Stimulated activated CD8-positive, alpha-beta memory T cell treated with anti-CD3 and anti-CD28 coated beads, Interleukin-12 subunit alpha, Interleukin-12 subunit beta, amount 100 ng/mL, for 4 hours (primary cell): ENCODE measurements at regions not wholly inside any gene's neighbourhood (a gene's known extent, or its start where the extent isn't known, plus 50 kb on each side); places are given as distances from the start of the nearest gene placed in this dataset.

Experiments
- DNase-seq: peaks from one replicate; pipeline ENCODE4 v3.0.0-alpha.2; 2020; ENCODE audit warnings: low read depth

DNA sequence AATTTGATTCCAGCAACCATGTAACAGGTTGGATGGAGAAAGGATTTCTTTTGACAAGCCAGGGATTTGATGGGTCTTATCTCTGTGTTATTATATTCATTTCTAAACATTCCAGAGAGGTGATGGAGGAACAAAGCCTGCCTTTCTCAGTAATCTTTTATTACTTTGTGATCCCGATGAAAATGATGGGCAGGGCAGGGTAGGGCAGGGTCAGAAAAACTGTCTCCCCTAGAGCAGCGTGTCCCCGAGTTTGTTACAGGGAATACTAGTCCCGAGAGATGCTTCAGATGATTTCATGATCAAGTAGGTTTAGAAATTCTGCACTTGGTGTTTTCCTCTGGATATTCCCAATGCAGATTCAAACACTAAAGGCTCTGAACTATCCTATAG lies 111.8 kb upstream of the RGMA start:
- no peak for DNase-seq

DNA sequence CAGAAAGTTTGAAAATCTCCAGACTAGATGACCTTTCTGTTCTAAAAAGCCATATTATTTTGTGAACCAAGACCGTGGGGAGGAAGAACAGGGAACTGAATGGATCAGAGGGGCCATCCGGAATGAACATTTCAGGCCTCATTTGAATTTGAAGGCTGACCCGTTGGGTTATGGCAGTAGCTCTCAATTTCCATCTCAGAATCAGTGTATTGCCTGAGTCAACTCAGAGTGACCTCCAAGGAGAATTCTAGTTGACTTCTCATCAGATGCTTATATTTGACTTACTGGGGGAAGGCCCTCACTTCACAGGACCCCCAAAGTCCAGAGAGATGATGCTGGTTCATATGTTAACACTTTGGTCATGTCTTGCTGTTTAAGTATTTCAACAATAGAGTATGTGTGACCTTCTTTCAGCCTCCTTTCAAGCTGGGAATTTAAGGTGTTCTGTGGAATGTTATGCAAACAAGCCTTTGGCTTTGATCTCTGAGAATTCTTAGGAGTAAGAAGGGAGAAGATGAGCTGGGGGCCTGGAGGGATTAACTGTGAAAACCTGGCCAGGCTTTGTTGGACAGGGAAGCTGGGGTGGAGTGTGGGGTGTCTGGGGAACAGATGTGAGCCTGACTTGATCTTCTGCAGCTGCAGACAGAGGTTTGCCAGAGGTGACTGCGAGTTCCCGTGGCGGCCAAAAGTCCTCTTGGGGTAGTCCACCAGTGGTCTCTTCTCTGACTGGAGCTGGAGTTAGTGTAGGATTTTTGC lies 111.2 kb upstream of the RGMA start:
- DNase-seq: no peak

DNA sequence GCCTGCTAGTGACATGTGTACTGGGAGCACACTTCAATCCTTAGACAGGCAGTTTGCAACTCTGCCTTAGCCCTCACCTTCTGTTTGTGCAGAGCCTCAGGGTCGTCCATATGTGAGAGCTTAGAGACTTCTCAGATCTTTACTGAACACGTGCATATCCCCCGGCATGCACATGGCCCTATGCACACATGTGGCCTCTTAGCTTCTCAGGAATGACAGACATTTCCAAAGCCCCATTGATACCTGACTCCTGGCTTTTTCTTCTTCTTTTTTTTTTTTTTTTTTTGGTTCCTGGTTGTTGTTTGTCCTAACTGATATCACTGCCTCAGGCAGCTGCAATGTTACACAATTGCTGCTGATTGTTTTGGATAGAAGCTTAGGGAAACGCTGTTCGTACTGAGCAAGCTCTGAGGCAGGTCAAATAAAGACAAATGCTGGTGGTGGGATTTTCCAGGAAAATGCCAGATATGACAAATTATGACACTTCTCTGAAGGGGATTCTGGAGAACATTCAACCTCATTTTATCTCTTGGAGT lies 107.2 kb upstream of the RGMA start:
- DNase-seq: no peak

DNA sequence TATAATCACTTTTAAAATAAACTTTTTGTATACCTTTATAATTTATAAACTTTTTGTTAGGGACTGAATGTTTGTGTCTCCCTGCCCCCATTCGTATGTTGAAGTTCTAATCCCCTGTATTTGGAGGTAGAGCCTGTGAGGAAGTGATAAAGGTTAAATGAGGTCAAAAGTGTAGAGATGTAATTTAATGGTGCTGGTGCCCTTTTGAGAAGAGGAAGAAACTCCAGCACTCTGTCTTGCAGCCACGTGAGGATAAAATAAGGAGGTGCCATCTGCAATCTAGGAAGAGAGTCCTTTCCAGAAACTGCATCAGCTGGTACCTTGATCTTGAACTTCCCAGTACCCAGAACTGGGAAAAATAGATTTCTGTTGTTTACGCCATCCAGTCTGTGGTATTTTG lies 106.1 kb upstream of the RGMA start:
- no peak for DNase-seq

DNA sequence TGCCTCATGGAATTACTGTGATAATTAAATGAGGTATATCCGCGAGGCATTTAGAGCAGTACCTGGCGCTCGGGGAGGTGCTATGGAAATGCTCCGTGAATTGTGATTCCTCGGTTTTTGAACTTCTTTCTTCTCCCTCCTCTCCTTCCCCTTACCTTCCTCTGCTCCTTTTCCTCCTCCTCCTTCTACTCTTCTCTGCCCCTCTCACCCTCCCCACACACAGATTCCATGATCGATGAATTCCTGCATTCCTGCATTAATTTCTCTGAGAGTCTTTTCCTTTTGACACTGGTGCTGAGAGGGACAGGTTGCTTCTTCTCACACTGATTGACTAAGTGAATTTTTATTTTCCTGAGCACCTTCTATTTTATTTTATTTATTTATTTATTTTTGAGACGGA lies 101.2 kb upstream of the RGMA start:
- DNase-seq: no peak

DNA sequence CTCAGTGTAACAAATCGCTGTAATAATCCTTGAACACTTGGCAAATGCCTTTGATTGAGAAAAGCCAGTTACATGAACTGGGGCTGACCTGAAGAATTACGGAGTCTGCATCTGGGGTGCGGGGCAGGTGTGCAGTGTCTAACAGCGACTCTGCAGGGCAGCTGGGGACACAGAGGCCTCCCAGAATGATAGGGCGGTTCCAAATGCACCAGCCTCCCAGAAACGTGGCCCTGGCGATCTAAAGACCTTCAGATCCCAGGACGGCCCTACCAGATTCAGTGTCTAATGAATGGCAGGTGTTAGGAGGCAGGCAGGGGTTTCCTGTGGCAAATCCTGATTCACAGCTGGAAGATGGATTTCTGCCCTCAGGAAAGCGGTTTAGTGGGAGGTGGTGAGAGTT lies 100.5 kb upstream of the RGMA start:
- DNase-seq: no peak

DNA sequence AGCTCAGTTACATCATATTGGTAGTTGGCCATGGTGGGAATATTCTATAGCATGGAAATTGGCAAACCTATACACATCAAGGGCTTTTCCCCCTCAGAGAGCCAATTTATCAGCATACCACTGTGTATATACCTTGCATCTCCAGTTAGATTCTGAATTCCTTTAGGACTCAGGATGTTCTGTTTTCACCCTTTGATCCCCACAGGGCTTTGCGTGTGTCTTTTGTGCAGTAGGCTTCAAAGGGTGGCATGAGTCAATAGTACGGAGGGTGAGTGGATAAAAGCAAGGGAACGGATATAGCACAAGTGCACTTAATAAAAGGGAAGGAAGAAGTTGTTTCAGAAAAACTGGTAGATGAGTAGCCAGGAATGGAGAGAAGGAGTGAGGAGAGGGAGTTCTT lies 99.2 kb upstream of the RGMA start:
- DNase-seq: no peak

DNA sequence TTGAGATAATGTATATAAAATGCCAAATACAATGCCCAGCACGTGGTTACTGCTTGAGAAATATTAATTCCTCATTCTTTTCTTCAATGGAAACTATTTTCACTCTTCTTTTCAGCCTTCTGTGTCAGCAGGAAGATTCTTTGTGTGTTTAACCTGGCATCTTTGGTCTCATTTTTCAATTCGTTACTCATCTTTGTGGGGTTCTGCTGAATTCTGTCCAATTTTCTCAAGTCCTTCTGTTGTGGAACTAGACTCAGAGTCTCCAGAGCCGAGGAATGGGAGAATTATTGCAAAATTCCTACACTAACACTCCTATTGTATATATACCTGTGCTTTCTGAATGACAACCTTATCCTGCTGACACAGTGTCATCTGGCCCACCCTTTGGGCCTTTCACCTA lies 96.8 kb upstream of the RGMA start:
- DNase-seq: no peak

DNA sequence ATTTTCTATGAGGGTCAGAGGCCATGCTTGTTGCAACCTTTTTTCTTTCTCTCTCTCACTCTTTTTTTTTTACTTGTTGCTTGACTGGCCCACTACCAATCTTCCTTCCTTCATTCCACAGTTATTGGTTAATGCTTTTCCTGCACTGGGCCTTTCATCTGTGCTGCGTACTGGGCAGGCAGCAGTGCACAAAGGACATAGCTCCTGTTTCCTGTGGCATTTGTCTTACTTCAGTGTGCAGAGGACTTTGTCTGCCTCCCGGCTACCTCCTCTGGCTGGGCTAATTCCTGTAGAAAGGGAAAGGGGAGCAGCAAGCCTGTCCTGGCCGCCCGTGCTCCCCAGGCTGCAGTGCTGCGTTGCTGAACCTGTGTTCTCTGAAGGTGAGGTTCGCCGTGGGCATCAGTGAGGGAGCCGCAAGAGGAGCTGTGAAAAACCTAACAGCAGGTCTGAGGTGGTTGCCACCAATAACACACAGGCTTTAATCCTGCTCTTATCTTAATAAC lies 93.7 kb upstream of the RGMA start:
- no peak for DNase-seq

DNA sequence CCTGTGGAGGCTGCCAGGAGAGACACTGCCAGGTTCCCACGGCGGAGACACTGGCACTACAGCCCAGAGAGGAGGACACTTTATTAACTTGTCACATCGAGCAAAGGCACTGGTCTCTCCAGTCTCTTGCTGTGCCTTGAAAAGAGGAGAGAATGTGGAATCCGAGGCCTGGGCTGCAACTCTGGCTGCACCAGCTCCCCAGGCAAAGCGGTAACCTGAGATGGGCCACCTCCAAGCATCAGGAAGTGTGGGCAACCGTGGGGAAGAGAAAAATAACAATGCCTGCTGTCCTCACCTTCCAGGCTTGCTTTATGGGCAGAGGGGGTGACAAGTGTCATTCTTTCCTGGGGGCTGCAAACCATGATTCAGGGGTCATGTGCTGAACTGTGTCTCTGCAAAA lies 91.6 kb upstream of the RGMA start:
- DNase-seq: no peak

DNA sequence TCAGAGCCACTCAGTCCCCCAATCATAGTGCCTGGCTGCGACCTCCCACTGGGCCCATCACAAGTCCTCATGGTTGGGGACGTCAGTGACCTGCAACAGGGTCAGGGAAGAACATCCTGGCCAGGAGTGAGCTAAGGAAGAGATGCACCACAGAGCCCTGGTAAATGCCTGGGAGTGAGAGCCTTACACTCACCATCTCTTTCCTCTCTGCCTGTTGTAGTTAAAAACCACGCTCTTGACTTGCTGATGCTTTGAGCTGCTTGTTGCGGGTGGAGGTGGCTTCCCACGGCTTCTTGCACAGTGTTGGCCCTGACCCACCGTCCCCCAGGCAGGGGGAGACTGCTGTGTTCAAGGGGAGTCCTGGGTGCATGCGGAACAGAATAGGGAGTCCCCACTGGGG lies 91.1 kb upstream of the RGMA start:
- DNase-seq: no peak

DNA sequence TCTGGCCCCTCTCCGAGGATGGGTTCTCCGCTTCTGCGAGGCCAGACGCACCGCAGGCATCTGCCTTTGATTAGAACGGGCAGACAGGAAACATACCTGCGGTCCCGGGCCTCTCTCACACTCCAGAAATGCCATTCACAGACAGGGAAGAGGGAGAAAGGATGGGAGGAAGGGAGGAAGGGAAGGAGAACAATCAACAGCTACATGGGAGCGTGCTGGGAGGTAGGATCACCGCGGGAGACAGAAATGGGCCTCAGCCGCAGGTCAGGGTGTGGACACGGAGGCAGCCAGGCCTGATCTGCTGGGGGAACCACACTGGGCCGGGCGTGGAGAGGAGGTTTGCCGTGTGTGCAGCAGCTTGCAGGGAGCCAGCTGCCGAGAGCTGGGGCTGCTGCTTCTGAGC lies 90.7 kb upstream of the RGMA start:
- DNase-seq: no peak

DNA sequence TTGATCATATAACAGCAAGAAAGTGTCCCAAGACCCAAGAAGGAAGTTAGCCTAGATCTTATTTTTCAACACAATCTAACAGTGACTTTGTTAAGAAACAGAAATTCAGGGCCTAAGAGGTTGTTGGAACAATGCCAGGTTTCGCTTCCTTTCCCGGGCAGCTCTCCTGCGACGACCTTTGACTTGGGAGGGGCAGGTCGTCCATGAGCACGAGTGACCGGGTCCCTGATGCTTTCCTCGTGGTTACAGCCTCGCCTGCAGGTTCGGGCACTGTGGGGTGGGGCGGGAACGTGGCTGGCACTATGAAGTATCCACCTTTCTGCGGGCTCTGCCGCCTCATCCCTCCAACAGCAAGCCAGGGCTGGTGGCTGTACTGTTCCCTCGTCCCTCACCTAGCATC lies 90.1 kb upstream of the RGMA start:
- DNase-seq: no peak

DNA sequence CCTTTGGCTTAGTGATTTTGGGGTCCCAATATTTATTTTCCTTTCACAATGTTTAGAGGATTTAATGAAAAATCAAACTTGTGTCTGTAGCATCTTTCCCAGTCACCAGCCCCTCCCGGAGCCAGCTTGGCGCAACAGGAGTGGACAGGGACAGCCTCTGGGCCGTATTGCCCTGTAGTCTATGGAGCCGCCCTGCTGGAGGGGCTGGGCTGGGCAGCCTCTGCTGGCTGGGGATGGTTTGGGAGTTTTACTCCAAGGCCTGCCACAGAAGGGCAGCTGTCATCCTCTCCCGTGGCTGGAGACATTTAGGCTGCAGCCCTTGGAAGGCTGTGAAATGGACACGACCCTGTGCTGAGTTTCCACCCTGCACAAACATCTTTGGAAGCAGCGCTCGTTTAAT lies 89.4 kb upstream of the RGMA start:
- no peak for DNase-seq

DNA sequence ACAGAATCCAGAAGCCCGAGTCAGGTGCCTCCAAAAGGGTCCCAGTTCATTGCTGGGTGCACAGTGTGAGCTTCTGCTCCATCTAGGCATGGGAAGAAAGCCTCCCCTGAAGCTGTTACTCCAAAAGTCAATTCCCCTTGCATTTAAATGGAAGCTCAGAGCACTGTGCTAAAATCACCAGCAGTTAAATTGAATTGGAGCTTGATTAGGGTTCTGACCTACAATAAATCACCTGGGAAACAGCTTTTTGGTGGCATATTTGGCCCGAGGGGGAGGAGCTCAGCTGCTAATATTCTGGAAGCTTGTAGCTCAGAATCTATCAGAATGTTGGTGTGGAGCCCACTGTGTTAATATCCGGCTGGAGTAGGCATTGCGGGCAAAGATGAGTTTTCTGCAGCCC lies 87.1 kb upstream of the RGMA start:
- no peak for DNase-seq

DNA sequence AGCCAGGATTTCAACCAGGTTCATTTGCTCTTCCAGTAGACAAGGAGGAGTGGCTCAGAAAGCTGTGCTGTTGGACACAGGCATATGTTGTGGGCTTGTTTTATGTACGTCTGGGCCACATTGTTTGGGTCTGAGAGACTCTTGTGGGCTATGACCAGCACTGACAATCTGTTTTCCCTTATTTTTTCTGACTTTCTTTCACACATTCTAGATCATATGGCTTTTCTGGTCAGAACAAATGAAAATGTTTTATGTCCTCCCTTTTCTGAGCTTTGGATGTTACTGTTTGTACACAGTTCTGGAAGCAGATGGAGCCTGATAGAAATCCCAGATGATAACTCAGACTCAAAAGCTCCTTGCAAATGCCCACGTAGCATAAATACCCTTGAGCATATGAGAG lies 85.8 kb upstream of the RGMA start:
- DNase-seq: no peak

DNA sequence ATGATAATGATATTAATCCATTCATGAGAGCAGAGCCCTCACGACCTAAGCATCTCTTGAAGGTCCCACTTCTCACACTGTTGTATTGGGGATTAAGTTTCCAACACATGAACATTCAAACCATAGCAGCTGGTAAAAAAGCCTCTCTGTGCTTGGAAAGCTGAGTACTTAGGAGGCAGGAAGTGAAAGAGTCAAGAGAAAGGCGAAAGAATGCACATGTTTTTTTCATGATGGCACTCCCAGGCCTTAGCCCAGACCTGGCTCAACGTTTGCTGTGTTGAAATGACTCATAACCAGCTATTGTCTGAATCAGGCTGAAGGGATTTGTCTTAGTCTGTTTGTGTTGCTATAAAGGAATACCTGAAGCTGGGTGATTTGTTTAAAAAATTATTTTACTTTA lies 84.4 kb upstream of the RGMA start:
- DNase-seq: no peak

DNA sequence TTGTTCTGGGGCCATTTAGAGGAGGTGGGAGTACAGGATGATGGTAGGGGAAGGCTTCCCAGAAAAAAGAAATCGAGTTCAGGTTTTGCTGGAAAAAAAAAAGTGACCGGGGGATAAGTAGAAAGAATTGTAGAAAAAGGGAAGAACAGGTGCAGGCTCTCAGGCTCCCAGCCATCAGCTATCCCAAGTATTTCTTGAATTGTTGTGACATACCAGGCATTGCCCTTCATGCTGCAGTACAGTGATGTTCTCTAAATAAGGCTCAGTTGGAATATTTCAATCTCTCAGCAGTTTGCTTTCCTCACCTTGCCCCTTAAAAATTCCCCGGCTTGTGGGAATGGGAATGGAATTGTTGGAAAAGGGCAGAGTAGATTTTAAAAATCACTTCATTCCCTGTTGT lies 82.5 kb upstream of the RGMA start:
- DNase-seq: no peak

DNA sequence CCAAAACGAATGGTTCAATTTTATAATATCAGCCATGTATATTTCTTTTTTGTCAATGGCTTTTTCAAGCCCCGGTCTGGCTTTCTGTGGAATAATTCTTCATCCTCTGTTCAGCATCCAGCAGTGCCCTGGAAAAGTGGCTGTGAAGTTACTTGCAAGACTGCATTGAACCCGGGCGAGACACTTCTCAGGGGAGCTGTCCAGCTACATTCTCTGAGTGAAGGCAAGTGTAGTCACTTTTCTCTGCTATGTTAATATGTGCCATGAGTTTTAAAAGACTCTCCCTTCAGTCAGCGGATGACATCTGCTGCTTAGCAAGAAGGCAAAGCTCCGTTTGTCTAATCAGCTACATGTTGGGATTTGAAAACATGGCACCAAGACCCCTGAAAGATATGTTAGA lies 81.3 kb upstream of the RGMA start:
- DNase-seq: no peak

DNA sequence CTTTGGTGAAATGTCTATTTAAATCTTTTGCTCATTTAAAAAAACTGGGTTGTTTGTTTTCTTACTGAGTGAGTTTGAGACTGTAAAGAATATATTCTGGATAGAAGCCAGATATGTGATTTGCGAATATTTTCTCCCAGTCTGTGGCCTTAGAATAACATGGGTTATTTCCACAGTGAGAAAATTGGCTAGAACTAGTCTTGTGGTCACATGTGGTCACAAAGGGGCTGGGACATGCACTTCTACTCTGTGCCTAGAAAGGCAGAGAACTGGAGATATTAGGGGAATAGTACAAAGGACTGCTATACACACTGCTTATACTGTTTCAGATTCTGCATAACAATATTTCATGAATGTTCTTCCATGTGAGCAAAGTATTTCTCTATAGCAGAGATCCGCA lies 79.9 kb upstream of the RGMA start:
- DNase-seq: no peak

DNA sequence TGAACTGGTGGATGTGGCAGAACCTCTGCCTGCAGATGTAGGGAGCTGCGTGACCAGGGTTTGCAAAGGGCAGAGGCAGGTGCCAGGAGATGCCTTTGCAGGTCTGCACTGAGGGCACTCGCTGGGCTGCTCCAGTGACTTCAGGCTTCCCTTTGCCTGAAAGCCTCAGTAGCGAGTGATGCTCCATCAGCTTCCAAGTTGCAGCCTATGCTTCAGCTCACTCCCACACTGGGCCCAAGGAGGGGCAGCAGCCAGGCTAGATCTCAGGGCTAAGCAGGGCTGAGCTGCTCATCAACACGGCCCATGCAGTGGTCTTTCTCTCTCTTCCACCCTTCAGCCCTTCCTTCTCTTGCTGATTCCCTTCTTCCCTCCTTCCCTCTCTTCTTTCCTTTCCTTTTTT lies 78.3 kb upstream of the RGMA start:
- no peak for DNase-seq

DNA sequence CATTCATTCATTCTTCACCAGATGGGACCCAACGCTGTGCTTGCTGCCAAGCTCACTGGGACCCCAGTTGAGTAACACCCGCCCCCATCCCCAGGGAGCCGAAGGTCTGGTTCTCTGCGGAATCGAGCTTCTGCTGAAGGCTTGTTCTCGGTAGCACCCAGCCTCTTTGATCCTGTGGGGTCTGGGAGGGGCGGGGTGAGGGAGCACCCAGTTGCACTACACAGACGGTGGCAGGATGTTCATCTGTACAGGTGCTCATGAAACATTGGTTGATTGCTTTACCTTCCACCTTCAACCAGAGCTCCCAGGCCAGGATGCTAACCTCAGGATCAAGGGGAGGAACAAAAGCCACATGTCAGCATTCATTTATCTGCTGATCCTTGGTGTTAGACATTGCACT lies 77.7 kb upstream of the RGMA start:
- DNase-seq: no peak

DNA sequence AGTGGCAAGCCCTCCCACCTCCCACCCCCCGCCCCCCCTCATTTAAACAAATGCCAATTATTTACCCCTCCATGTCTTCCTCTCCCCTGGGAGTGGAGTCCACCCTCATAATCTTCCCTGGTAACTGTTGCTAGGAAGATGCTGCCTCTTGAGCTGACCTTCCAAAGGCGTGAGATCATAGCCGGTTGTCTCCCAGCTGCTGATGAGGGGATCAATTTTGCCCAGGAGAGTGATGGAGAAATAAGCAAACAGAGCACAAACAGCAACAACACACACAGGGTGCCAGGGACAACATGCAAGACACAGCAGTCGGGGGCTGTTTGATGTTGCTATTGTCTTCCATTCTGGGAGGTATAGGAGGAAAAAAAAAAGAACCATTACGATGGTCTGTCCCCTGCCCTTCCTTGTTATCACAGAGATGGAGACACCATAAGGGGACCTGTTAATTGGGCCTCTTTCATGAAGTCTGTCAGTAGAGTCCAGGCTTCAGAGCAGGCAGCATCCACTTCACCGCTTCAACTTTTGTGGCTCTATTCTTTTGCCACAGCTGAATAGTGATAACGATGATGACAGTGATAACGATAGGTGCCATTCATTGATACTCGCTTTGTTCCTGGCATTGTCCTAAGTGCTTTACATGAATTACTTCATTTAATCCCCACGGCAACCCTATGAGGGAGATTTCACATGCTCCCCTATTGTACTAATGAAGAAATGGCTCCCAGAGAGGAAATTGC lies 76.9 kb upstream of the RGMA start:
- no peak for DNase-seq

DNA sequence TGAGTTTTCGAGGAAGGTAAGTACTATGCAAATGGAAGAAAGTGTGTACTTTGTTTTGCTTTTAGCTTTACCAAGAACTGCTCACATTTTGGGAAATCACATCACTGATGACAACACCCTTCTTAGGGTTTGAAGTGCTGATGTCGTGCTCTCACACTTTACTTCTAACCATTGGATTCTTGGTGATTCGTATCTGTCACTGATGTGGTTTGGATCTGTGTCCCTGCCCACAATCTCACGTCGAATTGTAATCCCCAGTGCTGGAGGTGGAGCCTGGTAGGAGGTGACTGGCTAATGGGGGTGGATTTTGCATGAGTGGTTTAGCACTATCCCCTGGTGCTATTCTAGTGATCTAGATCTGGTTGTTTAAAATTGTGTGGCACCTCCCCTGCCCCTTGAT lies 75.4 kb upstream of the RGMA start:
- no peak for DNase-seq
